ENCODE measurements at regions not wholly inside any gene's neighbourhood (a gene's known extent, or its start where the extent isn't known, plus 50 kb on each side); places are given as distances from the start of the nearest gene placed in this dataset.

DNA sequence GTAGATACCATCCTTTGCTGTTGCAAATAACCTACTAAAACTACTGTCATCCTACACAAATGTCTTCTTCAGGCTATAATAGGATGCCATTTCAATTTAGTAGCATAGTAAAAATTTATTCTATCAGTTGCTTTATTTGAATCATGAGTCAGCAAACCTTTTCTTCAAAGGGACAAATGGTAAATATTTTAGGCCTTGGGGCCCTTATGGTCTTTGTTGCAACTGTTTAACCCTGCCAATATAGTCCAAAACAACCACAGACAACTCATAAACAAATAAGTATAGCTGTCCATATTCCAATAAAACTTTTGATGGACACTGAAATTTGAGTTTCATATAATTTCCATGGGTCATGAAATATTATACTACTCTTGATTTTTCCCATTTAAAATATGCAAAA lies 54.0 kb upstream of the CCBE1 start:
- no peak overlapping the region for H3K27ac ChIP-seq
- ChIA-PET CTCF (no interaction called here), POLR2A (ENCODE audit: low non-redundant PET) (no interaction called here)
- no peak for DNase-seq (ENCODE audit: low spot score)
- TF ChIP-seq CTCF (conservative IDR thresholded peaks at IDR 0.05; ENCODE audit: low read depth), result no peak

DNA sequence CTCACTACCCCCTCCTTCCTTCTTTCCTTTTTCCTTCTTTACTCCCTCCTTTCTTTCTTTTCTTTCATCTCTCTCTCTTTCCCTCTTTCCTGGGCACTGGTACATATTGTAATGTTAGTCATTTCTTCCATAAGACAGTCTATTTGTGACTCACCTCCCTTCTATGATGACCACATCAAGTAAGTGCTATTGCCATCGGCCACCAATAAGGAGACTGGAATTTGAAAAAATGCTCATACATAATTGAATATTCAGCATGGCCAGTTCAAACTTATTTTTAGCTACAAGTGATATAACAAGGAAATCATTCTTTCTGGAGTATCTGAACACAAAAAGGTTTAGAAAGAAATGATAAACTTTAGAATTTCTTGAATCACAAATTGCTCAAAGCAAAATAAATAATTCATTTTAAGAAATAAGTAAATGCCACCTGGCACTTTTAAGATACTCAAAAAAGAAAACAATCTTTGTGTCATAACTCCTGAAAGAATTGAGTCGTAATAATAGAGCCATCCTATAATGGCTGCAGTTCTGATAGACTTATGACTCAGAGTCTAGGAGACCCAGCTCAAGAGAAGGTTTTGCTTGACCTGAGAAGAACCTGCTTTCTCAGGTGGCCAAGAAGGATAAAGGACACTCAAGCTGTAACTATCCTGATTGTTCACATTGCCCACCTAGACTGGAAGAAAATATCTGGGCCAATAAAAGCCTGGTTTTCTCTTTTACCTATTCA lies 51.6 kb upstream of the CCBE1 start:
- TF ChIP-seq CTCF (conservative IDR thresholded peaks at IDR 0.05; ENCODE audit: low read depth), result no peak
- CTCF ChIA-PET, result no interaction called here
- DNase-seq (ENCODE audit: low spot score), result peak; percentile 26
- H3K27ac ChIP-seq, result no peak overlapping the region
- POLR2A ChIA-PET (ENCODE audit: low non-redundant PET), result no interaction called here
